K562 (cell line): ENCODE measurements at regions not wholly inside any gene's neighbourhood (a gene's known extent, or its start where the extent isn't known, plus 50 kb on each side); places are given as distances from the start of the nearest gene placed in this dataset.

Experiments used
- ATF6 ChIP-seq: sonication (generic); formaldehyde crosslinking; IDR thresholded peaks from 2 replicates; pipeline ENCODE4 v1.4.0; 2020; ENCODE audit warnings: mild to moderate bottlenecking, missing genetic modification reagents
- CBX8 ChIP-seq: fragments of 200-600 bp; sonication (generic); IDR thresholded peaks from 2 replicates; pipeline ENCODE4 v1.6.1; 2012; ENCODE audit warnings: borderline replicate concordance, mixed run types, low read depth, mild to moderate bottlenecking, moderate library complexity, mixed read lengths, low read length, control low read depth, inconsistent platforms; ENCODE audit not compliant: poor library complexity, severe bottlenecking; ENCODE audit errors: extremely low read depth
- CSDE1 ChIP-seq, 2 experiments: fragments of 450-650 bp; IDR thresholded peaks; 2 replicates each; pipeline ENCODE4 v1.6.1; 2016; ENCODE audit warnings: mild to moderate bottlenecking in 1 of 2
- KLF10 ChIP-seq: fragments of 250-450 bp; sonication (Bioruptor Pico); IDR thresholded peaks from 2 replicates; pipeline ENCODE4 v1.6.1; 2021; ENCODE audit warnings: matching md5 sums
- KLF13 ChIP-seq: fragments of 450-650 bp; IDR thresholded peaks from 2 replicates; pipeline ENCODE4 v1.6.1; 2016; ENCODE audit warnings: missing genetic modification characterization, low read depth, mild to moderate bottlenecking, missing compliant biosample characterization, moderate library complexity, borderline replicate concordance
- TSHZ1 ChIP-seq: fragments of 250-450 bp; sonication (Bioruptor Pico); IDR thresholded peaks from 2 replicates; pipeline ENCODE4 v1.4.0; 2020; ENCODE audit warnings: mild to moderate bottlenecking, moderate library complexity
- ZSCAN29 ChIP-seq: fragments of 450-650 bp; IDR thresholded peaks from 2 replicates; pipeline ENCODE4 v1.6.1; 2017

- TF ChIP-seq ATF6 (CRISPR knock-in tag): no peak
- TF ChIP-seq TSHZ1 (CRISPR knock-in tag): no peak
- no peak for TF ChIP-seq CSDE1 (IDR thresholded peaks at IDR 0.05)
- TF ChIP-seq CBX8: no peak
- TF ChIP-seq ZSCAN29: no peak
- no peak for TF ChIP-seq KLF13
- TF ChIP-seq KLF10 (CRISPR knock-in tag): no peak
These were observed 98.9 kb upstream of the WNT4 start (continued) for GRCh38 chr1:22241811-22242210.
